GM12878 (cell line): ENCODE measurements at regions not wholly inside any gene's neighbourhood (a gene's known extent, or its start where the extent isn't known, plus 50 kb on each side); places are given as distances from the start of the nearest gene placed in this dataset.

Experiments used
- ATAC-seq: fragments of 200-7000 bp; cut with Tn5 transposase; 3 replicates; pipeline ENCODE4 v1.9.1; 2020; ENCODE audit warnings: mild to moderate bottlenecking, moderate library complexity
- BruUV-seq: library from RNA; stranded (reverse); fragments of 400-500 nt; replicated peaks from 2 replicates; lab custom pipeline; 2021; lab: Mats Ljungman, UMichigan
- CTCF ChIA-PET: fragments of 300-600 bp; sonication (Branson Sonifier 250); formaldehyde crosslinking; extraction: SDS; loops from one replicate; lab custom pipeline; 2021; ENCODE audit warnings: inconsistent platforms; lab: Yijun Ruan, JAX
- POLR2A ChIA-PET: fragments of 350-600 bp; formaldehyde crosslinking; extraction: SDS; loops from one replicate; lab custom pipeline; 2021; ENCODE audit warnings: inconsistent platforms; lab: Charles Lee
- RAD21 ChIA-PET: fragments of 300-600 bp; sonication (Branson Sonifier 250); formaldehyde crosslinking; loops from one replicate; lab custom pipeline; 2023; ENCODE audit warnings: antibody characterized with exemption; ENCODE audit not compliant: unreplicated experiment; lab: Charles Lee
- SMC1A ChIA-PET: fragments of 300-600 bp; sonication (Branson Sonifier 250); formaldehyde crosslinking; loops from one replicate; lab custom pipeline; 2023; ENCODE audit not compliant: unreplicated experiment, uncharacterized antibody; lab: Charles Lee
- DNase-seq: peaks from one replicate; pipeline ENCODE4 v3.0.0-alpha.2; 2011; ENCODE audit warnings: low read depth, low spot score
- FAIRE-seq: peaks from 3 replicates; lab custom pipeline; 2011; peaks lifted over from hg19 to GRCh38; lab: Jason Lieb, UNC
- H2AFZ ChIP-seq: 2 replicates; pipeline ENCODE4 v1.6.0; 2011; ENCODE audit warnings: low read depth, low read length, control low read depth; ENCODE audit not compliant: control insufficient read depth
- H3K27ac ChIP-seq: 2 replicates; pipeline ENCODE4 v1.5.1; 2011; ENCODE audit warnings: control low read depth; ENCODE audit not compliant: control insufficient read depth, insufficient read depth
- H3K27me3 ChIP-seq, 2 experiments: replicated peaks in 1 of 2; 2 replicates each; pipeline versions ENCODE4 v1.6.0 to v1.6.1; 2011; ENCODE audit warnings: low read length in 1 of 2; ENCODE audit not compliant: control insufficient read depth in 2 of 2, insufficient read depth in 2 of 2
- H3K36me3 ChIP-seq, 2 experiments: 2 replicates each; pipeline ENCODE4 v1.5.1; 2011; ENCODE audit warnings: low read length in 1 of 2; ENCODE audit not compliant: control insufficient read depth in 2 of 2, insufficient read depth in 2 of 2
- H3K4me1 ChIP-seq: 2 replicates; pipeline ENCODE4 v1.6.1; 2011; ENCODE audit warnings: mild to moderate bottlenecking, low read length, moderate library complexity, mixed read lengths; ENCODE audit not compliant: control insufficient read depth, insufficient read depth
- H3K4me2 ChIP-seq: 2 replicates; pipeline ENCODE4 v1.6.0; 2011; ENCODE audit warnings: control low read depth; ENCODE audit not compliant: control insufficient read depth, insufficient read depth
- H3K4me3 ChIP-seq: fragments of 200-600 bp; sonication (generic); 2 replicates; pipeline ENCODE4 v1.5.1; 2016
- H3K79me2 ChIP-seq: 2 replicates; pipeline ENCODE4 v1.6.0; 2011; ENCODE audit warnings: low read length; ENCODE audit not compliant: control insufficient read depth, insufficient read depth
- H3K9ac ChIP-seq: 2 replicates; pipeline ENCODE4 v1.8.0; 2011; ENCODE audit warnings: low read length, control low read depth, mixed read lengths; ENCODE audit not compliant: control insufficient read depth, insufficient read depth
- H3K9me3 ChIP-seq: replicated peaks from 3 replicates; pipeline ENCODE4 v1.5.1; 2011; ENCODE audit warnings: mild to moderate bottlenecking, low read length; ENCODE audit not compliant: control insufficient read depth, insufficient read depth
- H4K20me1 ChIP-seq: 2 replicates; pipeline ENCODE4 v1.6.0; 2011; ENCODE audit not compliant: control insufficient read depth, insufficient read depth
- BACH1 ChIP-seq: fragments of 450-650 bp; IDR thresholded peaks from 2 replicates; pipeline ENCODE4 v1.6.1; 2017; ENCODE audit warnings: mild to moderate bottlenecking, borderline replicate concordance
- CEBPZ ChIP-seq: fragments of 150-350 bp; IDR thresholded peaks from 2 replicates; pipeline ENCODE4 v1.6.1; 2016; ENCODE audit warnings: low read depth, low read length
- CUX1 ChIP-seq: IDR thresholded peaks from 2 replicates; pipeline ENCODE4 v1.6.1; 2012; ENCODE audit warnings: improper control_type of control experiment, low read depth, low read length; ENCODE audit not compliant: insufficient replicate concordance
- EZH2 ChIP-seq: IDR thresholded peaks from 2 replicates; pipeline ENCODE4 v1.6.1; 2012; ENCODE audit warnings: low read depth, mild to moderate bottlenecking, control low read depth, inconsistent platforms, low read length, borderline replicate concordance; ENCODE audit not compliant: control insufficient read depth
- NFXL1 ChIP-seq: fragments of 450-650 bp; IDR thresholded peaks from 2 replicates; pipeline ENCODE4 v1.6.1; 2017; ENCODE audit warnings: antibody characterized with exemption, mild to moderate bottlenecking, borderline replicate concordance
- POLR2A ChIP-seq: IDR thresholded peaks from 2 replicates; pipeline ENCODE4 v1.6.1; 2011; ENCODE audit warnings: low read depth, mild to moderate bottlenecking, low read length
- REST ChIP-seq: IDR thresholded peaks from 2 replicates; pipeline ENCODE4 v1.6.1; 2012; ENCODE audit warnings: mild to moderate bottlenecking, low read depth, low read length
- SMAD1 ChIP-seq: fragments of 450-650 bp; IDR thresholded peaks from 2 replicates; pipeline ENCODE4 v1.6.1; 2018; ENCODE audit warnings: mild to moderate bottlenecking, low read depth; ENCODE audit not compliant: partially characterized antibody
- SMAD5 ChIP-seq: IDR thresholded peaks from 2 replicates; pipeline ENCODE4 v1.6.1; 2016; ENCODE audit warnings: antibody characterized with exemption, low read depth
- TAF1 ChIP-seq: IDR thresholded peaks from 2 replicates; pipeline ENCODE4 v1.6.1; 2011; ENCODE audit warnings: mild to moderate bottlenecking, low read depth, low read length, borderline replicate concordance
- ZNF24 ChIP-seq: fragments of 450-650 bp; IDR thresholded peaks from 2 replicates; pipeline ENCODE4 v1.6.1; 2017; ENCODE audit warnings: antibody characterized with exemption, mild to moderate bottlenecking
- WGBS: methylation state at CpG from one replicate; pipeline ENCODE4 v1.1.6; 2016; ENCODE audit warnings: low lambda C conversion rate; ENCODE audit not compliant: insufficient replicate concordance, insufficient coverage; ENCODE audit errors: missing lambda C conversion rate; 5-methylcytosine and 5-hydroxymethylcytosine counted together
- in situ Hi-C: fragments of 300-500 bp; cut with MboI; formaldehyde crosslinking; loops from 9 replicates; pipeline ENCODE4 v1.14.3; 2018; ENCODE audit warnings: mixed read lengths
- intact Hi-C: fragments of 100-400 bp; cut with micrococcal nuclease; formaldehyde crosslinking; loops from one replicate; pipeline ENCODE4 v1.14.2; 2022; ENCODE audit not compliant: unreplicated experiment

- Histone ChIP-seq H3K4me3 (no peak overlapping the region), H3K4me2 (no peak overlapping the region), H3K9ac (no peak overlapping the region), H3K4me1 (no peaks in the 10 kb centered on the region), H3K9me3 (no peaks in the 10 kb centered on the region), H3K27ac (no peak overlapping the region), H3K27me3 (no peaks in the 10 kb centered on the region), H3K36me3 (no peaks in the 10 kb centered on the region), H2AFZ (no peak overlapping the region), H4K20me1 (no peaks in the 10 kb centered on the region), H3K79me2 (no peaks in the 10 kb centered on the region)
- POLR2A ChIA-PET: no interaction called here
- ATAC-seq: no peak
- DNase-seq: no peak
- no peak for FAIRE-seq
- intact Hi-C loops (no loop called here), in situ Hi-C loops (no loop called here)
- CTCF ChIA-PET: no interaction called here
- BruUV-seq: no TSS peak
- RAD21 ChIA-PET: no interaction called here
- WGBS: 16% methylated on average over 2 of the region's 2 CpGs
- no peak for TF ChIP-seq BACH1
- TF ChIP-seq POLR2A: no peak
- TF ChIP-seq REST: no peak
- no peak for TF ChIP-seq CEBPZ
- no peak for TF ChIP-seq NFXL1
- TF ChIP-seq CUX1: no peak
- TF ChIP-seq SMAD1: no peak
- no peak for TF ChIP-seq TAF1
- TF ChIP-seq EZH2: no peak
- TF ChIP-seq ZNF24: no peak
- TF ChIP-seq SMAD5: no peak
- SMC1A ChIA-PET: no interaction called here
Observed at GRCh38 chr9:23532282-23532681, 293.8 kb downstream of the ELAVL2 start.
